H1 (cell line): ENCODE measurements at regions not wholly inside any gene's neighbourhood (a gene's known extent, or its start where the extent isn't known, plus 50 kb on each side); places are given as distances from the start of the nearest gene placed in this dataset.

Experiments
- CTCF ChIA-PET: fragments of 300-600 bp; sonication (Branson Sonifier 250); formaldehyde crosslinking; loops from one replicate; lab custom pipeline; 2021; ENCODE audit not compliant: partially characterized antibody; lab: Charles Lee
- POLR2A ChIA-PET: fragments of 300-600 bp; sonication (Branson Sonifier 250); formaldehyde crosslinking; loops from one replicate; lab custom pipeline; 2021; ENCODE audit warnings: inconsistent platforms; ENCODE audit not compliant: partially characterized antibody; lab: Charles Lee
- DNase-seq, 2 experiments: peaks; one replicate each; pipeline versions ENCODE4 v3.0.0 to v3.0.0-alpha.2; 2010 to 2022; ENCODE audit warnings: low spot score in 2 of 2, low read depth in 1 of 2, mixed read lengths in 1 of 2
- FAIRE-seq: peaks from 2 replicates; lab custom pipeline; 2011; peaks lifted over from hg19 to GRCh38; lab: Jason Lieb, UNC
- H2AFZ ChIP-seq: 2 replicates; pipeline ENCODE4 v1.8.1; 2012; ENCODE audit warnings: low read length, inconsistent platforms
- H2AK5ac ChIP-seq: 2 replicates; pipeline ENCODE4 v1.6.1; 2013; ENCODE audit warnings: low read depth, low read length
- H2BK120ac ChIP-seq: replicated peaks from 2 replicates; pipeline ENCODE3; 2013; ENCODE audit warnings: low read depth, low read length, inconsistent platforms
- H2BK12ac ChIP-seq: 2 replicates; pipeline ENCODE4 v1.6.1; 2013; ENCODE audit warnings: low read depth, low read length
- H2BK15ac ChIP-seq: 2 replicates; pipeline ENCODE4 v1.6.1; 2013; ENCODE audit warnings: low read length
- H2BK20ac ChIP-seq: 2 replicates; pipeline ENCODE4 v1.6.1; 2013; ENCODE audit warnings: low read length
- H2BK5ac ChIP-seq: 2 replicates; pipeline ENCODE4 v1.6.1; 2013; ENCODE audit warnings: low read depth, low read length
- H3K14ac ChIP-seq: 2 replicates; pipeline ENCODE4 v1.6.1; 2013; ENCODE audit warnings: inconsistent platforms; ENCODE audit not compliant: insufficient read length
- H3K18ac ChIP-seq: 2 replicates; pipeline ENCODE4 v1.6.1; 2013; ENCODE audit warnings: low read length; ENCODE audit errors: extremely low read depth
- H3K23ac ChIP-seq: 2 replicates; pipeline ENCODE4 v1.6.1; 2013; ENCODE audit warnings: inconsistent platforms; ENCODE audit not compliant: insufficient read length
- H3K23me2 ChIP-seq: 2 replicates; pipeline ENCODE4 v1.6.1; 2013; ENCODE audit warnings: low read depth, low read length
- H3K27ac ChIP-seq: 2 replicates; pipeline ENCODE4 v1.6.1; 2011; ENCODE audit warnings: low read depth, low read length, inconsistent platforms
- H3K27me3 ChIP-seq, 4 experiments: replicated peaks in 1 of 4; 1 replicate in 1 of 4; 2 replicates in 3 of 4; pipeline versions ENCODE4 v1.6.1 to v1.8.1; 2011 to 2013; ENCODE audit warnings: low read length in 3 of 4, mild to moderate bottlenecking in 3 of 4, inconsistent platforms in 2 of 4, mixed read lengths in 2 of 4, moderate library complexity in 1 of 4; ENCODE audit not compliant: control insufficient read depth in 3 of 4, insufficient read depth in 3 of 4; ENCODE audit errors: extremely low read depth in 1 of 4
- H3K36me3 ChIP-seq, 4 experiments: 2 replicates each; pipeline versions ENCODE4 v1.6.1 to v1.8.1; 2011 to 2013; ENCODE audit warnings: mild to moderate bottlenecking in 4 of 4, low read length in 3 of 4, moderate library complexity in 2 of 4, control low read depth in 1 of 4, inconsistent platforms in 1 of 4; ENCODE audit not compliant: insufficient read depth in 4 of 4, control insufficient read depth in 2 of 4
- H3K4ac ChIP-seq: replicated peaks from 2 replicates; pipeline ENCODE3; 2013; ENCODE audit warnings: low read length, low read depth, mixed read lengths, inconsistent platforms; ENCODE audit not compliant: insufficient read length
- H3K4me1 ChIP-seq, 4 experiments: replicated peaks in 1 of 4; 1 replicate in 1 of 4; 2 replicates in 3 of 4; pipeline versions ENCODE4 v1.6.1 to v1.8.1; 2011 to 2013; ENCODE audit warnings: low read length in 3 of 4, inconsistent platforms in 2 of 4, mixed read lengths in 1 of 4; ENCODE audit not compliant: insufficient read depth in 4 of 4, control insufficient read depth in 3 of 4
- H3K4me2 ChIP-seq, 2 experiments: 2 replicates each; pipeline versions ENCODE4 v1.6.1 to v1.8.1; 2011 to 2013; ENCODE audit warnings: low read depth in 2 of 2, low read length in 2 of 2, control low read depth in 1 of 2, inconsistent platforms in 1 of 2, mild to moderate bottlenecking in 1 of 2; ENCODE audit not compliant: insufficient read depth in 1 of 2
- H3K4me3 ChIP-seq, 4 experiments: fragments of 200-600, 300-600 bp in 1 of 4; sonication (generic), shearing (Covaris generic), sonication (Bioruptor Twin) in 1 of 4; 2 replicates each; pipeline versions ENCODE4 v1.5.1 to v1.8.1; 2011 to 2016; ENCODE audit warnings: low read length in 4 of 4, low read depth in 3 of 4, control low read depth in 2 of 4, inconsistent platforms in 2 of 4, mild to moderate bottlenecking in 2 of 4, mixed read lengths in 1 of 4, moderate library complexity in 1 of 4; ENCODE audit not compliant: insufficient read depth in 2 of 4; ENCODE audit errors: extremely low read depth in 1 of 4
- H3K56ac ChIP-seq: replicated peaks from 2 replicates; pipeline ENCODE3; 2013; ENCODE audit warnings: low read depth, mild to moderate bottlenecking, mixed read lengths, low read length, inconsistent platforms; ENCODE audit not compliant: insufficient read length
- H3K79me1 ChIP-seq: 2 replicates; pipeline ENCODE4 v1.6.1; 2013; ENCODE audit warnings: low read depth, low read length, control low read depth
- H3K79me2 ChIP-seq, 2 experiments: 2 replicates each; pipeline versions ENCODE4 v1.6.1 to v1.8.1; 2012 to 2013; ENCODE audit warnings: low read length in 2 of 2, mild to moderate bottlenecking in 2 of 2, inconsistent platforms in 1 of 2; ENCODE audit not compliant: insufficient read depth in 2 of 2, control insufficient read depth in 1 of 2
- H3K9ac ChIP-seq, 4 experiments: replicated peaks in 1 of 4; 1 replicate in 1 of 4; 2 replicates in 3 of 4; pipeline versions ENCODE4 v1.6.1 to v1.8.1; 2011 to 2013; ENCODE audit warnings: low read depth in 3 of 4, low read length in 3 of 4, control low read depth in 2 of 4, mild to moderate bottlenecking in 2 of 4, moderate library complexity in 2 of 4, inconsistent platforms in 1 of 4; ENCODE audit errors: extremely low read depth in 1 of 4
- H3K9me3 ChIP-seq, 2 experiments: 2 replicates each; pipeline versions ENCODE4 v1.6.1 to v1.8.1; 2012 to 2013; ENCODE audit warnings: mild to moderate bottlenecking in 2 of 2, moderate library complexity in 2 of 2, control low read depth in 1 of 2, inconsistent platforms in 1 of 2, low read depth in 1 of 2, low read length in 1 of 2, mixed read lengths in 1 of 2; ENCODE audit not compliant: insufficient read depth in 2 of 2
- H4K20me1 ChIP-seq, 2 experiments: replicated peaks in 1 of 2; 2 replicates each; pipeline versions ENCODE3 to v1.8.1; 2011 to 2013; ENCODE audit warnings: inconsistent platforms in 2 of 2, low read length in 2 of 2, mild to moderate bottlenecking in 1 of 2; ENCODE audit not compliant: insufficient read depth in 2 of 2, control insufficient read depth in 1 of 2
- H4K5ac ChIP-seq: 2 replicates; pipeline ENCODE4 v1.6.1; 2013; ENCODE audit warnings: low read length, low read depth, mixed read lengths, inconsistent platforms; ENCODE audit not compliant: insufficient read length
- H4K8ac ChIP-seq: 2 replicates; pipeline ENCODE4 v1.8.0; 2013; ENCODE audit warnings: mild to moderate bottlenecking, moderate library complexity, low read length, inconsistent platforms; ENCODE audit not compliant: insufficient read depth; ENCODE audit errors: extremely low read depth
- H4K91ac ChIP-seq: replicated peaks from 2 replicates; pipeline ENCODE3; 2013; ENCODE audit warnings: low read length, mixed read lengths, inconsistent platforms; ENCODE audit not compliant: insufficient read length
- ASH2L ChIP-seq: fragments of 200-600, 300-600 bp; sonication (generic); IDR thresholded peaks from one replicate; pipeline ENCODE4 v1.7.1; 2017; ENCODE audit warnings: low read length
- CHD2 ChIP-seq: IDR thresholded peaks from 2 replicates; pipeline ENCODE4 v1.6.1; 2012; ENCODE audit warnings: low read length, improper control_type of control experiment
- CTCF ChIP-seq, 3 experiments: IDR thresholded peaks; 1 replicate in 2 of 3; 2 replicates in 1 of 3; pipeline versions ENCODE4 v1.5.1 to v1.6.1; 2011; ENCODE audit warnings: low read length in 3 of 3, mild to moderate bottlenecking in 3 of 3, inconsistent platforms in 2 of 3, low read depth in 1 of 3, moderate library complexity in 1 of 3; ENCODE audit not compliant: insufficient read depth in 1 of 3; ENCODE audit errors: control extremely low read depth in 1 of 3
- MAX ChIP-seq: IDR thresholded peaks from 2 replicates; pipeline ENCODE4 v1.6.1; 2012; ENCODE audit warnings: inconsistent platforms
- SP1 ChIP-seq: IDR thresholded peaks from 2 replicates; pipeline ENCODE4 v1.6.1; 2011; ENCODE audit warnings: low read depth, low read length
- SP2 ChIP-seq: IDR thresholded peaks from 2 replicates; pipeline ENCODE4 v1.6.1; 2012; ENCODE audit warnings: mild to moderate bottlenecking, low read length, inconsistent platforms
- USF2 ChIP-seq: IDR thresholded peaks from 2 replicates; pipeline ENCODE4 v1.6.1; 2011; ENCODE audit warnings: low read length, improper control_type of control experiment
- WGBS, 2 experiments: shearing (Covaris generic) in 1 of 2; methylation state at CpG; one replicate each; pipeline versions ENCODE4 v1.1.6 to v1.1.7; 2013 to 2015; ENCODE audit warnings: low lambda C conversion rate in 2 of 2, mixed read lengths in 2 of 2, inconsistent platforms in 1 of 2, low coverage in 1 of 2, missing lambda C conversion rate in 1 of 2; ENCODE audit not compliant: insufficient replicate concordance in 2 of 2, insufficient coverage in 1 of 2, insufficient read length in 1 of 2; ENCODE audit errors: extremely low coverage in 1 of 2, missing lambda C conversion rate in 1 of 2; 5-methylcytosine and 5-hydroxymethylcytosine counted together

- CTCF ChIA-PET = interaction anchor here (0.5 to 1.5 kb wide), 8 partner anchors 8 to 248 kb away, joined by 3 to 5 read pairs (median 3); no protein-coding TSS in a partner anchor
- Histone ChIP-seq H3K4ac (no peak overlapping the region), H3K4me2 (peak overlapping the region; percentile 38 to 69; a peak in 3 of 4 replicates), H3K79me1 (no peaks in the 10 kb centered on the region), H2BK20ac (peak overlapping the region; percentile 55; the same call in 1 of the 2 replicates), H3K56ac (no peak overlapping the region), H3K14ac (no peak overlapping the region), H3K23me2 (no peaks in the 10 kb centered on the region), H3K27me3 (peaks cover 0 to 2% (median 0%) of the 10 kb centered on the region in 4 experiments; a peak in 1 of 7 replicates), H4K8ac (peak overlapping the region; percentile 89), H4K20me1 (no peaks in the 10 kb centered on the region), H3K27ac (no peak overlapping the region), H2AFZ (peak overlapping the region; percentile 72; the same call in 1 of the 2 replicates), H4K5ac (peak overlapping the region; percentile 19), H2BK15ac (peak overlapping the region; percentile 61; the same call in 1 of the 2 replicates), H3K4me3 (peak overlapping the region in 2 of 4 experiments; percentile 8 to 40; a peak in 3 of 8 replicates), H3K9ac (no peak overlapping the region), H2BK120ac (peak overlapping the region; percentile 5), H2BK12ac (no peak overlapping the region), H3K36me3 (no peaks in the 10 kb centered on the region), H3K23ac (no peak overlapping the region), H3K79me2 (no peaks in the 10 kb centered on the region), H2BK5ac (no peak overlapping the region), H3K9me3 (no peaks in the 10 kb centered on the region), H4K91ac (peak overlapping the region; percentile 45), H3K4me1 (peaks cover 0 to 3% (median 0%) of the 10 kb centered on the region in 4 experiments; a peak in 2 of 7 replicates), H3K18ac (peak overlapping the region; percentile 93), H2AK5ac (no peak overlapping the region)
- DNase-seq (peak in 1 of 2 experiments; percentile 84), FAIRE-seq (no peak)
- 52% methylated on average over 22 of the region's 27 CpGs; no CpG with 5 or more reads in 1 of the 2 experiments for WGBS, 2 experiments
- POLR2A ChIA-PET = interaction anchor here (0.6 to 1.1 kb wide), 2 partner anchors 17 to 1045 kb away, joined by 3 to 4 read pairs; no protein-coding TSS in a partner anchor
- TF ChIP-seq CHD2 (peak; percentile 68), MAX (peak; percentile 59; the same call in 1 of the 2 replicates), SP2 (no peak), ASH2L (peak; percentile 70), USF2 (peak; percentile 85), CTCF (IDR thresholded peaks at IDR 0.05; ENCODE audit: control extremely low read depth in 1 of 3, insufficient read depth in 1 of 3, low read depth in 1 of 3, low read length in 3 of 3) (peak; percentile 7 to 23 (median 7); a peak in 2 of 4 replicates), SP1 (no peak)
Observed at GRCh38 chr14:76267322-76268046, 108.5 kb upstream of the ESRRB start.
